Neural progenitor cell (in vitro differentiated cells): ENCODE measurements at regions not wholly inside any gene's neighbourhood (a gene's known extent, or its start where the extent isn't known, plus 50 kb on each side); places are given as distances from the start of the nearest gene placed in this dataset.
A peak's percentile ranks its signal among the peaks of the same experiment; 100 is the strongest.

Experiments used
- DNase-seq: peaks from one replicate; pipeline ENCODE4 v3.0.0-alpha.2; 2016; ENCODE audit warnings: low spot score
- H2AFZ ChIP-seq: fragments of 200-600 bp; sonication (generic); replicated peaks from 2 replicates; pipeline ENCODE4 v1.6.1; 2016; ENCODE audit warnings: antibody characterized with exemption
- H3F3A ChIP-seq: fragments of 200-600 bp; sonication (generic); 2 replicates; pipeline ENCODE4 v1.6.1; 2016; ENCODE audit warnings: antibody characterized with exemption, low read depth
- H3K27ac ChIP-seq: fragments of 200-600 bp; sonication (generic); 2 replicates; pipeline ENCODE4 v1.5.1; 2016; ENCODE audit warnings: mild to moderate bottlenecking
- H3K27me3 ChIP-seq: fragments of 200-600 bp; sonication (generic); 2 replicates; pipeline ENCODE4 v1.6.1; 2016; ENCODE audit warnings: mild to moderate bottlenecking, moderate library complexity
- H3K36me3 ChIP-seq: fragments of 200-600 bp; sonication (generic); 2 replicates; pipeline ENCODE4 v1.5.1; 2016
- H3K4me1 ChIP-seq: fragments of 200-600 bp; sonication (generic); 2 replicates; pipeline ENCODE4 v1.6.1; 2016; ENCODE audit warnings: mixed run types
- H3K4me2 ChIP-seq: fragments of 200-600 bp; sonication (generic); 2 replicates; pipeline ENCODE4 v1.6.1; 2016
- H3K4me3 ChIP-seq: fragments of 200-600 bp; sonication (generic); 2 replicates; pipeline ENCODE4 v1.5.1; 2016
- H3K79me2 ChIP-seq: fragments of 200-600 bp; sonication (generic); 2 replicates; pipeline ENCODE4 v1.6.1; 2016; ENCODE audit warnings: low read depth
- H3K9ac ChIP-seq: fragments of 200-600 bp; sonication (generic); 2 replicates; pipeline ENCODE4 v1.6.1; 2016
- H3K9me3 ChIP-seq: fragments of 200-600 bp; sonication (generic); 2 replicates; pipeline ENCODE4 v1.5.1; 2016; ENCODE audit warnings: low read depth
- H4K20me1 ChIP-seq: fragments of 200-600 bp; sonication (generic); 2 replicates; pipeline ENCODE4 v1.6.1; 2016; ENCODE audit warnings: low read depth
- H3K27ac Mint-ChIP-seq: 3 replicates; pipeline ENCODE4 v1.8.0; 2021; ENCODE audit warnings: mixed read lengths
- H3K27me3 Mint-ChIP-seq: 2 replicates; pipeline ENCODE4 v1.8.0; 2022; ENCODE audit warnings: low read depth, mild to moderate bottlenecking, inconsistent platforms, moderate library complexity, mixed read lengths; ENCODE audit not compliant: insufficient read depth
- H3K36me3 Mint-ChIP-seq: 3 replicates; pipeline ENCODE4 v1.8.0; 2021; ENCODE audit warnings: mixed read lengths
- H3K4me1 Mint-ChIP-seq: 3 replicates; pipeline ENCODE4 v1.8.0; 2021; ENCODE audit warnings: mixed read lengths
- H3K4me3 Mint-ChIP-seq: 3 replicates; pipeline ENCODE4 v1.8.0; 2021; ENCODE audit warnings: mild to moderate bottlenecking, moderate library complexity, mixed read lengths
- H3K9me3 Mint-ChIP-seq: 3 replicates; pipeline ENCODE4 v1.8.0; 2020; ENCODE audit warnings: mixed read lengths
- CTCF ChIP-seq: fragments of 200-600 bp; sonication (generic); IDR thresholded peaks from 2 replicates; pipeline ENCODE4 v1.5.1; 2017; ENCODE audit warnings: antibody characterized with exemption, mild to moderate bottlenecking
- EZH2 ChIP-seq: fragments of 200-600 bp; sonication (generic); IDR thresholded peaks from 2 replicates; pipeline ENCODE4 v1.6.1; 2017; ENCODE audit warnings: antibody characterized with exemption, mild to moderate bottlenecking, moderate library complexity
- EZH2phosphoT487 ChIP-seq: fragments of 200-600 bp; sonication (generic); IDR thresholded peaks from 2 replicates; pipeline ENCODE4 v1.6.1; 2017; ENCODE audit warnings: antibody characterized with exemption

- Histone ChIP-seq H3K79me2 (no peaks in the 10 kb centered on the region), H4K20me1 (no peaks in the 10 kb centered on the region), H3K27me3 (no peaks in the 10 kb centered on the region), H3K4me1 (no peaks in the 10 kb centered on the region), H3K9ac (no peak overlapping the region), H3F3A (peaks cover 3% of the 10 kb centered on the region), H3K4me2 (no peak overlapping the region), H3K36me3 (no peaks in the 10 kb centered on the region), H3K9me3 (no peaks in the 10 kb centered on the region), H2AFZ (no peak overlapping the region), H3K27ac (no peak overlapping the region), H3K4me3 (no peak overlapping the region)
- peaks cover 15% of the 10 kb centered on the region for H3K36me3 Mint-ChIP-seq
- H3K27ac Mint-ChIP-seq, result peak overlapping the region; percentile 23
- H3K9me3 Mint-ChIP-seq, result no peaks in the 10 kb centered on the region
- no peak for DNase-seq
- H3K4me3 Mint-ChIP-seq, result no peak overlapping the region
- TF ChIP-seq CTCF, result no peak
- no peak for TF ChIP-seq EZH2phosphoT487
- TF ChIP-seq EZH2, result no peak
- no peaks in the 10 kb centered on the region for H3K27me3 Mint-ChIP-seq
- no peaks in the 10 kb centered on the region for H3K4me1 Mint-ChIP-seq
Measured at GRCh38 chr7:149595078-149595477, 97.5 kb upstream of the ZNF746 start.

GRCh38 chr7:149588930-149589329 lies 91.3 kb upstream of the ZNF746 start:
- Histone ChIP-seq H3K9me3 (no peaks in the 10 kb centered on the region), H3K79me2 (no peaks in the 10 kb centered on the region), H4K20me1 (no peaks in the 10 kb centered on the region), H3K4me3 (no peak overlapping the region), H3K36me3 (peaks cover 5% of the 10 kb centered on the region), H3K4me1 (no peaks in the 10 kb centered on the region), H3K27ac (no peak overlapping the region), H3F3A (no peaks in the 10 kb centered on the region), H3K9ac (no peak overlapping the region), H3K27me3 (no peaks in the 10 kb centered on the region), H2AFZ (no peak overlapping the region), H3K4me2 (no peak overlapping the region)
- peaks cover 1% of the 10 kb centered on the region for H3K9me3 Mint-ChIP-seq
- no peak overlapping the region for H3K27ac Mint-ChIP-seq
- DNase-seq, result no peak
- no peak for TF ChIP-seq EZH2
- no peak for TF ChIP-seq EZH2phosphoT487
- TF ChIP-seq CTCF, result no peak
- H3K4me1 Mint-ChIP-seq, result no peaks in the 10 kb centered on the region
- H3K4me3 Mint-ChIP-seq, result no peak overlapping the region
- H3K27me3 Mint-ChIP-seq, result peaks cover 2% of the 10 kb centered on the region
- H3K36me3 Mint-ChIP-seq, result peaks cover 40% of the 10 kb centered on the region

- Histone ChIP-seq H3K9me3 (no peaks in the 10 kb centered on the region), H3K79me2 (no peaks in the 10 kb centered on the region), H4K20me1 (no peaks in the 10 kb centered on the region), H3K4me2 (no peak overlapping the region), H3K27me3 (no peaks in the 10 kb centered on the region), H3K4me1 (no peaks in the 10 kb centered on the region), H3K36me3 (peaks cover 5% of the 10 kb centered on the region), H2AFZ (no peak overlapping the region), H3F3A (no peaks in the 10 kb centered on the region), H3K9ac (no peak overlapping the region), H3K27ac (no peak overlapping the region), H3K4me3 (no peak overlapping the region)
- H3K27ac Mint-ChIP-seq, result no peak overlapping the region
- H3K9me3 Mint-ChIP-seq, result peaks cover 6% of the 10 kb centered on the region
- H3K4me3 Mint-ChIP-seq, result no peak overlapping the region
- H3K4me1 Mint-ChIP-seq, result no peaks in the 10 kb centered on the region
- TF ChIP-seq CTCF (no peak), EZH2 (no peak), EZH2phosphoT487 (no peak)
- peaks cover 2% of the 10 kb centered on the region for H3K27me3 Mint-ChIP-seq
- H3K36me3 Mint-ChIP-seq, result peaks cover 56% of the 10 kb centered on the region
- no peak for DNase-seq
Measured at GRCh38 chr7:149586646-149587645, 89.3 kb upstream of the ZNF746 start.
